GM13977 (cell line): ENCODE measurements at regions not wholly inside any gene's neighbourhood (a gene's known extent, or its start where the extent isn't known, plus 50 kb on each side); places are given as distances from the start of the nearest gene placed in this dataset.

ENCODE experiments used
- DNase-seq: peaks from one replicate; pipeline ENCODE4 v3.0.0; 2012; ENCODE audit warnings: low spot score
- in situ Hi-C: fragments of 300-500 bp; cut with MboI; formaldehyde crosslinking; loops from one replicate; pipeline ENCODE4 v1.12.0; 2022; ENCODE audit warnings: low sequenced_read_pairs, low pct_unique_long_range_greater_than_20kb, mixed read lengths, inconsistent platforms; ENCODE audit not compliant: unreplicated experiment
- TF ChIP-seq, protein P1 (sequence below): IDR thresholded peaks from 2 replicates; pipeline ENCODE4 v1.5.1; 2012; ENCODE audit warnings: mild to moderate bottlenecking, control low read depth; ENCODE audit not compliant: insufficient read depth; ENCODE audit errors: extremely low read depth, missing control alignments

- peak; percentile 91 for DNase-seq
- TF ChIP-seq, protein P1, sequence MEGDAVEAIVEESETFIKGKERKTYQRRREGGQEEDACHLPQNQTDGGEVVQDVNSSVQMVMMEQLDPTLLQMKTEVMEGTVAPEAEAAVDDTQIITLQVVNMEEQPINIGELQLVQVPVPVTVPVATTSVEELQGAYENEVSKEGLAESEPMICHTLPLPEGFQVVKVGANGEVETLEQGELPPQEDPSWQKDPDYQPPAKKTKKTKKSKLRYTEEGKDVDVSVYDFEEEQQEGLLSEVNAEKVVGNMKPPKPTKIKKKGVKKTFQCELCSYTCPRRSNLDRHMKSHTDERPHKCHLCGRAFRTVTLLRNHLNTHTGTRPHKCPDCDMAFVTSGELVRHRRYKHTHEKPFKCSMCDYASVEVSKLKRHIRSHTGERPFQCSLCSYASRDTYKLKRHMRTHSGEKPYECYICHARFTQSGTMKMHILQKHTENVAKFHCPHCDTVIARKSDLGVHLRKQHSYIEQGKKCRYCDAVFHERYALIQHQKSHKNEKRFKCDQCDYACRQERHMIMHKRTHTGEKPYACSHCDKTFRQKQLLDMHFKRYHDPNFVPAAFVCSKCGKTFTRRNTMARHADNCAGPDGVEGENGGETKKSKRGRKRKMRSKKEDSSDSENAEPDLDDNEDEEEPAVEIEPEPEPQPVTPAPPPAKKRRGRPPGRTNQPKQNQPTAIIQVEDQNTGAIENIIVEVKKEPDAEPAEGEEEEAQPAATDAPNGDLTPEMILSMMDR: no peak
- in situ Hi-C loops: loop anchor here (10.0 kb wide), 2 partner anchors 225 to 295 kb away; no protein-coding TSS in a partner anchor
Observed at GRCh38 chr2:134119713-134120405, 134.0 kb upstream of the MGAT5 start.

GRCh38 chr2:134120406-134120732, 133.5 kb upstream of the MGAT5 start:
- in situ Hi-C loops: no loop called here

DNA sequence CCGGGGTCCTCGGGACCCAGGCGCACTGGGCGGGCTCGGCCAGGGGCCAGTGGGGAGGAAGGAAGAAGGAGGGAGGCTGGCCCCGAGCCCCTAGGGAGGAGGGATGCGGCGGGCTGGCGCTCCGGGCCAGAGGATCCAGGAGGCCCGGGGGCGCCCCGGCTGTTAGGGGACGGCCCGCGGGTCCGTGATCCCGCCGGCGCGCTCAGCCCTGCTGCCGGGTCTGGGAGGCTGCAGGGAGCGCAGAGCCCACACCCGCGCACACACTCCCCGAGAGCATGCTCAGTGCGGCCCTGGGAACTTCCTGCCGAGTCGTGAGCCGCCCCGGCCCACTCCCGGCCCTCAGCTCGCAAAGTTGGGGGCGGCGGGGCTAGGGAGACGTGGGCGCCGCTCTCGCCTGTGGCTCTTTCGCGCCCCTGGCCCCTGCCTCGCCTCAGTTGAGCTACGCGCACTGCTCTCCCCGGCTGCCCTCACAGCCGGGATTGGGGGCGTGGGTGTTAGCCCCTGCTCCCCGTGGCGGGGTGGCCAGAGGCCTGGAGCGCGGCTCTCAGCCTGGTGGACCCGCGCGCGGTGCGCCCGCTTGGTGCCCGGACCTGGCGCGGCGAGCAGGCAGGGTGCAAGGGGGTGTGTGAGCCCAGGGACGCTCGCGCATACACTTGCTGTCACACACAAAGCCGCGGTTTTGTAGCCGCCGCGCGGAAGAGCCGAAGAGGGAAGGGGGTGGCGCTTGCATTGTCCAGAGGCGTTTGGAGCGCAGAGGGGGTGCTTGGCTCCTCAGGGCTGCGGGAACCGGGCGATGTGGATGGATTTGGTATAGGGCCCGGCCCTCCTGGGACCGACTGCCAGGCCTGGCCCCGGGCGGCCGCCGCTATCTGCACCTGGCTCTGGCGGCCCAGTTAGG, 132.9 kb upstream of the MGAT5 start:
- TF ChIP-seq, protein P1: no peak
- in situ Hi-C loops: no loop called here
- peak; percentile 91 for DNase-seq

More at GRCh38 chr2:134120406-134120732, 133.5 kb upstream of the MGAT5 start:
- TF ChIP-seq, protein P1: no peak
- DNase-seq: no peak

DNA sequence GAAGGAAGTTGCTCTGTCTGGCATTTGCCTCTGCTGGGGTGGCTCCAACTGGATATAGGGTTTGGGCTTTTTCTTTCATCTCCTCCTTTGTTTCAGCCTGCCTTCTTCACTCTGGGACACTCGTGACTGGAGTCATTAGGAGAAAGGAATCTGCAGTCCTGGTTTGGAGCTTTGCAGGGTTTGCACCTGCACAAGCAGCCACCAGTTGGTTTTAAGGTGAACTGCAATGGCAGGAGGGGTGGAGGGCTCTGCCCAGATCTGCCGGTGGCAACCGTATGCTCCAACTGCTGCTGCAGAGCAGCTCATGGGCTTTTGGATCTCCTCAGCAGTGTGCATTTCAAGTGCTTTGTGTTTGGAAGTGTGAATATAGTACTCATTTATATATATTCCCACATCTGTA, 131.3 kb upstream of the MGAT5 start:
- DNase-seq: no peak
- TF ChIP-seq, protein P1: no peak
- in situ Hi-C loops: no loop called here

GRCh38 chr2:134123332-134123731, 130.5 kb upstream of the MGAT5 start:
- no peak for DNase-seq
- in situ Hi-C loops: no loop called here
- TF ChIP-seq, protein P1: no peak

DNA sequence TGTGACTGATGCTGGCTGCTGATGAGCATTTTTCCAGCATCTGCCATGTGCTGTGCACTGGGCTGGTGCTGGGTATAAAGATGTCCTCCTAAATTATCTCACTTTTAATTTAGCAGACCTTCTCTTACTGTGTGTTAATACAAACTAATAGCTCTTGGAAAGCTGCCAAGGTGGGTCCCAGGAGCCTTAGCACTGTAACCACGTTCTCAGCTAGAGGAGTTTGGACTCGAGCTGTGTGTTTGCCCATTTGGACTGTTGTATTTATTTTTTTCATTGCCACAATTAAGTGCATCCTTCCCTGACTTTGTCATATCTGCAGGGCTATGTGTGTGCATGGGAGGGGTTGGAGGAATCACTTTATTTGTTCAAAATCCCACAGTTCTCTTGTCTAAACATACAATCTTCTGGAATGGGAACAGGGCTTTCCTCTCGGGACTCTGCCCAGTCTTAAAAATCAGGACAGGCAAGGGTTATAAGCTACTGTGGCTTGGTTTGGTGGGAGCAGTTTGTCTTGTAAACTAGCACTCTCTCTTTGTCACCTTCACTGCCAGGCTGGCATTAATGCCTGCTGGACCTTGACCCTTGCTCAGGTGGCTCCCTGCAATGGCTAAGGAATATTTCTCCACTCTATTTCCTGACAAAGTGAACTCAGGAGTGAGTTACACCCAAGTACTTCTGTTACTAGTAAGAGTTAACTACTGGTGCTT, 129.7 kb upstream of the MGAT5 start:
- no peak for DNase-seq
- in situ Hi-C loops: no loop called here

More for the DNA sequence above, 129.7 kb upstream of the MGAT5 start:
- TF ChIP-seq, protein P1: no peak
